DMS53 treated with DMSO at 0.1 percent for 48 hours (cell line): ENCODE measurements at regions not wholly inside any gene's neighbourhood (a gene's known extent, or its start where the extent isn't known, plus 50 kb on each side); places are given as distances from the start of the nearest gene placed in this dataset.
"Not testable (repeated sequence)": the region's sequence is repeated elsewhere in the genome, so short reads cannot be mapped to it uniquely, and the experiment has no call there.

Experiments
- DNase-seq: peaks from one replicate; lab custom pipeline; 2025; ENCODE audit not compliant: unreplicated experiment; lab: John Stamatoyannopoulos, UW

GRCh38 chr14:24744641-24745040 is 110.7 kb upstream of the GZMB start:
- DNase-seq: no peak

GRCh38 chr14:24741871-24742270 is 107.9 kb upstream of the GZMB start:
- peak; percentile 17 for DNase-seq

- DNase-seq: no peak
Observed at GRCh38 chr14:24735984-24736630, 102.1 kb upstream of the GZMB start.

- peak; percentile 78 for DNase-seq
Observed at GRCh38 chr14:24734917-24735500, 101.0 kb upstream of the GZMB start.

- DNase-seq: no peak
Observed at GRCh38 chr14:24726480-24726879, 92.5 kb upstream of the GZMB start.

- DNase-seq: no peak
Observed at GRCh38 chr14:24725311-24725710, 91.3 kb upstream of the GZMB start.

- DNase-seq: no peak
Observed at GRCh38 chr14:24721775-24722174, 87.8 kb upstream of the GZMB start.

- no peak for DNase-seq
Observed at GRCh38 chr14:24715239-24715638, 81.2 kb upstream of the GZMB start.

GRCh38 chr14:24713404-24713803 is 79.4 kb upstream of the GZMB start:
- DNase-seq: no peak

GRCh38 chr14:24712909-24713308 is 78.9 kb upstream of the GZMB start:
- no peak for DNase-seq

- no peak for DNase-seq
Observed at GRCh38 chr14:24712374-24712773, 78.4 kb upstream of the GZMB start.

GRCh38 chr14:24710403-24711112 is 76.6 kb upstream of the GZMB start:
- peak; percentile 21 for DNase-seq

GRCh38 chr14:24708684-24709083 is 74.7 kb upstream of the GZMB start:
- DNase-seq: no peak

GRCh38 chr14:24706351-24706750 is 72.4 kb upstream of the GZMB start:
- DNase-seq: no peak

- no peak for DNase-seq
Observed at GRCh38 chr14:24705840-24706239, 71.8 kb upstream of the GZMB start.

GRCh38 chr14:24701062-24701461 is 67.1 kb upstream of the GZMB start:
- DNase-seq: no peak

GRCh38 chr14:24700511-24700910 is 66.5 kb upstream of the GZMB start:
- no peak for DNase-seq

- no peak for DNase-seq
Observed at GRCh38 chr14:24699052-24699451, 65.1 kb upstream of the GZMB start.

GRCh38 chr14:24696280-24696920 is 62.4 kb upstream of the GZMB start:
- DNase-seq: not testable (repeated sequence)

GRCh38 chr14:24695265-24696241 is 61.6 kb upstream of the GZMB start:
- DNase-seq: no peak

- DNase-seq: no peak
Observed at GRCh38 chr14:24694680-24695079, 60.7 kb upstream of the GZMB start.
